GM12878 (cell line): ENCODE measurements at regions not wholly inside any gene's neighbourhood (a gene's known extent, or its start where the extent isn't known, plus 50 kb on each side); places are given as distances from the start of the nearest gene placed in this dataset. TPM values are rescaled to one million over a fixed set of nuclear protein-coding genes. Genes with fewer than 3 reads are reported as not detected.

ENCODE experiments used
- ATAC-seq: fragments of 200-7000 bp; cut with Tn5 transposase; 3 replicates; pipeline ENCODE4 v1.9.1; 2020; ENCODE audit warnings: mild to moderate bottlenecking, moderate library complexity
- BruUV-seq: library from RNA; stranded (reverse); fragments of 400-500 nt; replicated peaks from 2 replicates; lab custom pipeline; 2021; lab: Mats Ljungman, UMichigan
- CTCF ChIA-PET: fragments of 300-600 bp; sonication (Branson Sonifier 250); formaldehyde crosslinking; extraction: SDS; loops from one replicate; lab custom pipeline; 2021; ENCODE audit warnings: inconsistent platforms; lab: Yijun Ruan, JAX
- POLR2A ChIA-PET: fragments of 350-600 bp; formaldehyde crosslinking; extraction: SDS; loops from one replicate; lab custom pipeline; 2021; ENCODE audit warnings: inconsistent platforms; lab: Charles Lee
- RAD21 ChIA-PET: fragments of 300-600 bp; sonication (Branson Sonifier 250); formaldehyde crosslinking; loops from one replicate; lab custom pipeline; 2023; ENCODE audit warnings: antibody characterized with exemption; ENCODE audit not compliant: unreplicated experiment; lab: Charles Lee
- SMC1A ChIA-PET: fragments of 300-600 bp; sonication (Branson Sonifier 250); formaldehyde crosslinking; loops from one replicate; lab custom pipeline; 2023; ENCODE audit not compliant: unreplicated experiment, uncharacterized antibody; lab: Charles Lee
- DNase-seq: peaks from one replicate; pipeline ENCODE4 v3.0.0-alpha.2; 2011; ENCODE audit warnings: low read depth, low spot score
- FAIRE-seq: peaks from 3 replicates; lab custom pipeline; 2011; peaks lifted over from hg19 to GRCh38; lab: Jason Lieb, UNC
- H2AFZ ChIP-seq: 2 replicates; pipeline ENCODE4 v1.6.0; 2011; ENCODE audit warnings: low read depth, low read length, control low read depth; ENCODE audit not compliant: control insufficient read depth
- H3K27ac ChIP-seq: 2 replicates; pipeline ENCODE4 v1.5.1; 2011; ENCODE audit warnings: control low read depth; ENCODE audit not compliant: control insufficient read depth, insufficient read depth
- H3K27me3 ChIP-seq, 2 experiments: replicated peaks in 1 of 2; 2 replicates each; pipeline versions ENCODE4 v1.6.0 to v1.6.1; 2011; ENCODE audit warnings: low read length in 1 of 2; ENCODE audit not compliant: control insufficient read depth in 2 of 2, insufficient read depth in 2 of 2
- H3K36me3 ChIP-seq, 2 experiments: 2 replicates each; pipeline ENCODE4 v1.5.1; 2011; ENCODE audit warnings: low read length in 1 of 2; ENCODE audit not compliant: control insufficient read depth in 2 of 2, insufficient read depth in 2 of 2
- H3K4me1 ChIP-seq: 2 replicates; pipeline ENCODE4 v1.6.1; 2011; ENCODE audit warnings: mild to moderate bottlenecking, low read length, moderate library complexity, mixed read lengths; ENCODE audit not compliant: control insufficient read depth, insufficient read depth
- H3K4me2 ChIP-seq: 2 replicates; pipeline ENCODE4 v1.6.0; 2011; ENCODE audit warnings: control low read depth; ENCODE audit not compliant: control insufficient read depth, insufficient read depth
- H3K4me3 ChIP-seq: fragments of 200-600 bp; sonication (generic); 2 replicates; pipeline ENCODE4 v1.5.1; 2016
- H3K79me2 ChIP-seq: 2 replicates; pipeline ENCODE4 v1.6.0; 2011; ENCODE audit warnings: low read length; ENCODE audit not compliant: control insufficient read depth, insufficient read depth
- H3K9ac ChIP-seq: 2 replicates; pipeline ENCODE4 v1.8.0; 2011; ENCODE audit warnings: low read length, control low read depth, mixed read lengths; ENCODE audit not compliant: control insufficient read depth, insufficient read depth
- H3K9me3 ChIP-seq: replicated peaks from 3 replicates; pipeline ENCODE4 v1.5.1; 2011; ENCODE audit warnings: mild to moderate bottlenecking, low read length; ENCODE audit not compliant: control insufficient read depth, insufficient read depth
- H4K20me1 ChIP-seq: 2 replicates; pipeline ENCODE4 v1.6.0; 2011; ENCODE audit not compliant: control insufficient read depth, insufficient read depth
- BCL11A ChIP-seq: IDR thresholded peaks from 2 replicates; pipeline ENCODE4 v1.6.1; 2011; ENCODE audit warnings: low read depth, low read length
- MEF2A ChIP-seq: IDR thresholded peaks from 2 replicates; pipeline ENCODE4 v1.6.1; 2011; ENCODE audit warnings: low read depth, mild to moderate bottlenecking, low read length, moderate library complexity; ENCODE audit not compliant: insufficient read depth
- NBN ChIP-seq: fragments of 450-650 bp; IDR thresholded peaks from 2 replicates; pipeline ENCODE4 v1.6.1; 2016
- NFYB ChIP-seq: IDR thresholded peaks from 2 replicates; pipeline ENCODE4 v1.6.1; 2011; ENCODE audit warnings: low read depth, mild to moderate bottlenecking, low read length, improper control_type of control experiment, moderate library complexity; ENCODE audit not compliant: insufficient read depth
- NR2C1 ChIP-seq: fragments of 450-650 bp; IDR thresholded peaks from 2 replicates; pipeline ENCODE4 v1.6.1; 2017; ENCODE audit warnings: antibody characterized with exemption, mild to moderate bottlenecking, moderate library complexity
- NR2C2 ChIP-seq: IDR thresholded peaks from 2 replicates; pipeline ENCODE4 v1.6.1; 2011; ENCODE audit warnings: borderline replicate concordance, low read depth; ENCODE audit not compliant: control insufficient read depth, insufficient read length
- WGBS: methylation state at CpG from one replicate; pipeline ENCODE4 v1.1.6; 2016; ENCODE audit warnings: low lambda C conversion rate; ENCODE audit not compliant: insufficient replicate concordance, insufficient coverage; ENCODE audit errors: missing lambda C conversion rate; 5-methylcytosine and 5-hydroxymethylcytosine counted together
- in situ Hi-C: fragments of 300-500 bp; cut with MboI; formaldehyde crosslinking; loops from 9 replicates; pipeline ENCODE4 v1.14.3; 2018; ENCODE audit warnings: mixed read lengths
- intact Hi-C: fragments of 100-400 bp; cut with micrococcal nuclease; formaldehyde crosslinking; loops from one replicate; pipeline ENCODE4 v1.14.2; 2022; ENCODE audit not compliant: unreplicated experiment
- small RNA-seq: library from RNA; depleted of rRNA; stranded (forward); fragments of <200 nt; gene quantifications from one replicate; pipeline ENCODE3, GENCODE V24; 2014

DNA sequence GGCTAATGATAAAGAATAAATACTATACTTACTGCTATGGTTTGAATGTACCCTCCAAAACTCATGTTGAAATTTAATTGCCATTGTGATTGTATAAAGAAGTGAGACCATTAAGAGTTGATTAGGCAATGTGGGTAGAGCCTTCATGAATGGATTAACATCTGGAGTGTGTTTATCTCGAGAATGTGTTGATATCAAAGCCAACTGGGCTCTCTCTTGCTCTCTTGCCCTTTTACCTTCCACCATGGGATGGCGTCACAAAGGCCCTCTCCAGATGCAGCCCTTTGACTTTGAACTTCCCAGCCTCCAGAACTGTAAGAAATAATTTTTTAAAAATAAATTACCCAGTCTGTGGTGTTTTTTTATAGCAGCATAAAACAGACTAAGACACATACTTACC lies 50.1 kb upstream of the GHITM start:
- TF ChIP-seq NBN (no peak), MEF2A (no peak), NFYB (no peak), BCL11A (no peak), NR2C2 (no peak), NR2C1 (no peak)
- Histone ChIP-seq H4K20me1 (no peaks in the 10 kb centered on the region), H3K27me3 (peaks cover 0 to 2% of the 10 kb centered on the region in 2 experiments; a peak in 2 of 4 replicates), H2AFZ (no peak overlapping the region), H3K9ac (no peak overlapping the region), H3K79me2 (no peaks in the 10 kb centered on the region), H3K4me2 (no peak overlapping the region), H3K27ac (no peak overlapping the region), H3K4me3 (no peak overlapping the region), H3K36me3 (no peaks in the 10 kb centered on the region), H3K4me1 (no peaks in the 10 kb centered on the region), H3K9me3 (no peaks in the 10 kb centered on the region)
- BruUV-seq, result no TSS peak
- FAIRE-seq (no peak), DNase-seq (no peak), ATAC-seq (no peak)
- in situ Hi-C loops, result no loop called here
- POLR2A ChIA-PET, result no interaction called here
- SMC1A ChIA-PET, result no interaction called here
- RAD21 ChIA-PET, result no interaction called here
- WGBS, result 36% methylated on average over 2 of the region's 2 CpGs
- CTCF ChIA-PET, result no interaction called here
- intact Hi-C loops, result no loop called here

Small RNA genes lying in the stretch of these regions (small RNA-seq; reads per million reads assigned to genes)
- gene RNU1-65P (not detected), gene RNU6-129P (not detected), gene RNU6-478P (not detected)
